Fibroblast of villous mesenchyme (primary cell): ENCODE measurements at regions not wholly inside any gene's neighbourhood (a gene's known extent, or its start where the extent isn't known, plus 50 kb on each side); places are given as distances from the start of the nearest gene placed in this dataset.

Experiments used
- DNase-seq: peaks from one replicate; pipeline ENCODE4 v3.0.0-alpha.2; 2010; ENCODE audit warnings: low read depth
- H3K4me3 ChIP-seq: 2 replicates; pipeline ENCODE4 v1.5.1; 2011; ENCODE audit warnings: low read depth, mild to moderate bottlenecking, low read length
- CTCF ChIP-seq: IDR thresholded peaks from 2 replicates; pipeline ENCODE4 v1.5.1; 2012; ENCODE audit warnings: low read depth, mild to moderate bottlenecking, low read length; ENCODE audit not compliant: insufficient read depth

- DNase-seq: no peak
- no peak for TF ChIP-seq CTCF
- no peak overlapping the region for H3K4me3 ChIP-seq
Observed at GRCh38 chr13:30047154-30047874, 196.9 kb upstream of the UBL3 start.

DNA sequence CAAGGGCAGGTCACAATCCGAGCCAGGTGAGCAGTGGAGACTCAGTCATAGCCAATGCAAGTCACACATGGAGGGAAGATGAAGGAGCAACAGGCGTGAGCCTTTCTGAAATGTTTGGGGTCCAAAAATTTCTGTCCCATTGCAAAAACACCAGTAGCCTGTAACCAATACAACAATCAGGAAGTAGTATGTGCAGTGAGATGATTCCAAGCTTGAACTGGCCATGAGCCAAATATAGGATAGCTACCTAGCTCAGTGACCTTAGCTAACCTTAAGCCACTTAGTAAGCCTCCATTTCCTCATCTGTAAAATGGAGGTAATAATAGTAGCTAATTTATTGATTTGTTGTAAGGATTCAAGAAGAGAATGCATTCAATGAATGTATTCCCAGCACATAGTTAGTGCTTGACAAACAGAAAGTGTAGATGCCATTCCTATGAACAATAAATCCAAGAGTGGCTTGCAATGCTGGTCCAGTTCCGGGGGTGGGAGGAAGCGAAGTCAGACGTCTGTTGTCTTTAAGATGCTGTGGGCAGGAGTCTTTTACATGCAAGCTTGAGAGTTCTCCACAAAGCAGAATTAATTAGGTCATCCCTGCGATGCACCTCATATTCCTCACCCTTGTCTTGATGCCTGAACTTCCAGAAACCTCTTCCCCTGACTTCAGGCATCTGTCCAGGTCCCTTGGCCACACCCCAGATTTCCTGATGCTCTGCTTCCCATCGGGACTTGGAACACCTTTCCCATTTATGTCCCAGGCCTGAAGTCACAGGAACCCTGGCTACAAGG lies 195.7 kb upstream of the UBL3 start:
- TF ChIP-seq CTCF: no peak
- no peak overlapping the region for H3K4me3 ChIP-seq
- peak; percentile 30 for DNase-seq

GRCh38 chr13:30044932-30045331 lies 194.5 kb upstream of the UBL3 start:
- DNase-seq: no peak
- H3K4me3 ChIP-seq: no peak overlapping the region
- no peak for TF ChIP-seq CTCF

DNA sequence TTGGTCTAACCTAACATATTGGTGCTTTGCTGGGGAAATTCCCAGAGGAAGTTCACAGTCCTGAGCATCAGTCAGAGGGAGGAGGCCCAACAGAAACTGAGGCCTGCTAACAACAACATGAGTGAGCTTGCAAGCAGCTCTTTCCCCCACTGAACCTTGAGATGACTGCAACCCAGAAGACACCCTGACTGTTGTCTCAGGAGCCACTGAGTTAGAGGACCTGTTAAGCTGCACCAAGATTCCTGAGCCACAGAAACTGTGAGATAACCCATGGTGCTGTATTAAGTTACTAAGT lies 193.2 kb upstream of the UBL3 start:
- DNase-seq: no peak
- no peak for TF ChIP-seq CTCF

DNA sequence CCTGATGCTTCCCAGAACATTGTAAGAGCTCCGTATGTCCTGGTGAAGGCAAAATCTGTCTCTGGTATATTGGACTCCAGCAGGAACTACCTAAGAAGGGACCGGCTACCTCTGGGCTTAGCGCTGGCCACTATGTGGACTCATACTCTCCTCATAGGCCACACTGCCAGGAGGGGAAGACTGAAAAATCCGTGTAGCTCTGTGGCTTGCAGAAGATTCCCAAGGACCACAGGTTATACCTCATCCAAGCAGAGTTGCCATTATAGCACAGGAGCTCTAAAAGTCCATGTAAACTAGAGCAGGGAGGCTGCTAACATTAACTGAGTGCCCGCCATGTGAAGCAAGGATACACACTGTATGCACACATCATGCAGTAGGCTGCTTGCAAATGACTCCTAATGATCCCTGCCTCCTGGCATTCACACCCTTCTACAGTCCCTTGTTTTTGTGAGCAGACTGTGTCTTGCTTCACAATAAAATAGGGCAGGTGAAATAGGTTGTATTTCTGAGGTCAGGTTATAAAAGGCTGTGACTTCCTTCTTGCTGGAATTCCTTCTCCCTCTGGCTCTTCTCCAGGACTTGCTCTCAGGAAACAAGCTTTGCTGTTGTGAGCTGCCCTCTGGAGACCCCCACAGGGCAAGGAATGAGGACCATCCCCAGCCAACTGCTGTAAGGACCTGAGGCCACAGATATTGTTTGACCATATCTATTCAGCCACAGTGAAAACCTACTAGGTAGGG lies 192.6 kb upstream of the UBL3 start:
- no peak for TF ChIP-seq CTCF
- no peak for DNase-seq
- no peak overlapping the region for H3K4me3 ChIP-seq

More for the DNA sequence above, 193.2 kb upstream of the UBL3 start:
- no peak overlapping the region for H3K4me3 ChIP-seq

- TF ChIP-seq CTCF: no peak
- H3K4me3 ChIP-seq: no peak overlapping the region
- DNase-seq: no peak
Observed at GRCh38 chr13:30042272-30042671, 191.9 kb upstream of the UBL3 start.
